A549 (cell line): ENCODE measurements at regions not wholly inside any gene's neighbourhood (a gene's known extent, or its start where the extent isn't known, plus 50 kb on each side); places are given as distances from the start of the nearest gene placed in this dataset.

Source experiments
- ATAC-seq, 2 experiments: fragments of 200-7000 bp in 1 of 2; fragments of >200 bp in 1 of 2; cut with Nextera tagmentation in 1 of 2; cut with Tn5 transposase in 1 of 2; 3 replicates each; pipeline versions ENCODE4 v1.8.0 to v1.9.1; 2018 to 2020; ENCODE audit warnings: mild to moderate bottlenecking in 1 of 2, moderate library complexity in 1 of 2
- CTCF ChIA-PET: fragments of 300-600 bp; sonication (Branson Sonifier 250); formaldehyde crosslinking; extraction: SDS; loops from one replicate; lab custom pipeline; 2021; ENCODE audit warnings: antibody characterized with exemption, inconsistent platforms; lab: Yijun Ruan, JAX
- POLR2A ChIA-PET: fragments of 350-600 bp; formaldehyde crosslinking; extraction: SDS; loops from one replicate; lab custom pipeline; 2021; ENCODE audit warnings: antibody characterized with exemption, inconsistent platforms; lab: Yijun Ruan, JAX
- DNase-seq, 2 experiments: peaks; one replicate each; pipeline versions ENCODE4 v3.0.0 to v3.0.0-alpha.2; 2011 to 2016; ENCODE audit warnings: low read depth in 1 of 2, low spot score in 1 of 2
- FAIRE-seq: peaks from 2 replicates; lab custom pipeline; 2011; peaks lifted over from hg19 to GRCh38; lab: Jason Lieb, UNC
- H3K27ac ChIP-seq, 2 experiments: fragments of >200 bp; sonication (Bioruptor Twin); formaldehyde crosslinking; 3 replicates each; pipeline ENCODE4 v1.5.1; 2016 to 2017
- H3K4me1 ChIP-seq: fragments of >200 bp; sonication (Bioruptor Twin); formaldehyde crosslinking; 3 replicates; pipeline ENCODE4 v1.6.1; 2016
- H3K4me2 ChIP-seq: fragments of >200 bp; sonication (Bioruptor Twin); formaldehyde crosslinking; 3 replicates; pipeline ENCODE4 v1.6.1; 2016
- H3K4me3 ChIP-seq: fragments of >200 bp; sonication (Bioruptor Twin); formaldehyde crosslinking; 3 replicates; pipeline ENCODE4 v1.5.1; 2016
- H3K9me3 ChIP-seq: fragments of >200 bp; sonication (Bioruptor Twin); formaldehyde crosslinking; 3 replicates; pipeline ENCODE4 v1.6.1; 2016
- ATOH8 ChIP-seq: fragments of 250-450 bp; sonication (Bioruptor Pico); IDR thresholded peaks from 2 replicates; pipeline ENCODE4 v1.5.0; 2020; ENCODE audit warnings: low read depth, mild to moderate bottlenecking, moderate library complexity
- BCL3 ChIP-seq: fragments of >200 bp; sonication (Bioruptor Twin); formaldehyde crosslinking; IDR thresholded peaks from 3 replicates; pipeline ENCODE4 v1.6.1; 2016
- BHLHE40 ChIP-seq: IDR thresholded peaks from 2 replicates; pipeline ENCODE4 v1.6.1; 2012; ENCODE audit warnings: low read depth, low read length, inconsistent platforms
- CBX2 ChIP-seq: fragments of 200-600 bp; sonication (generic); IDR thresholded peaks from 2 replicates; pipeline ENCODE4 v1.6.1; 2016; ENCODE audit warnings: low read depth, mild to moderate bottlenecking, borderline replicate concordance
- CBX8 ChIP-seq: fragments of 200-600 bp; sonication (generic); IDR thresholded peaks from 2 replicates; pipeline ENCODE4 v1.6.1; 2016
- CEBPB ChIP-seq, 2 experiments: fragments of >200 bp in 1 of 2; sonication (Bioruptor Twin) in 1 of 2; formaldehyde crosslinking in 1 of 2; IDR thresholded peaks; 2 replicates each; pipeline ENCODE4 v1.6.1; 2012 to 2016
- CHD2 ChIP-seq: fragments of 150-350 bp; IDR thresholded peaks from 2 replicates; pipeline ENCODE4 v1.6.1; 2014; ENCODE audit warnings: low read length; ENCODE audit not compliant: partially characterized antibody
- E2F6 ChIP-seq: IDR thresholded peaks from 2 replicates; pipeline ENCODE4 v1.6.1; 2012; ENCODE audit warnings: low read depth, borderline replicate concordance
- FOSB ChIP-seq: fragments of 250-450 bp; sonication (Bioruptor Pico); IDR thresholded peaks from 2 replicates; pipeline ENCODE4 v1.5.0; 2020; ENCODE audit warnings: mild to moderate bottlenecking, moderate library complexity
- HES2 ChIP-seq: fragments of >200 bp; sonication (Bioruptor Twin); formaldehyde crosslinking; IDR thresholded peaks from 2 replicates; pipeline ENCODE4 v1.6.1; 2016
- HEYL ChIP-seq: fragments of 250-450 bp; sonication (Bioruptor Pico); IDR thresholded peaks from 2 replicates; pipeline ENCODE4 v1.8.0; 2021; ENCODE audit warnings: mild to moderate bottlenecking, moderate library complexity
- HOXB13 ChIP-seq: fragments of 250-450 bp; sonication (Bioruptor Pico); IDR thresholded peaks from 2 replicates; pipeline ENCODE4 v1.5.0; 2020; ENCODE audit warnings: low read depth, mild to moderate bottlenecking, moderate library complexity
- HOXB5 ChIP-seq: fragments of 250-450 bp; sonication (Bioruptor Pico); IDR thresholded peaks from 2 replicates; pipeline ENCODE4 v1.5.0; 2020; ENCODE audit warnings: mild to moderate bottlenecking, moderate library complexity
- JUNB ChIP-seq: fragments of >200 bp; sonication (Bioruptor Twin); formaldehyde crosslinking; IDR thresholded peaks from 2 replicates; pipeline ENCODE4 v1.6.1; 2016
- MAX ChIP-seq: IDR thresholded peaks from 2 replicates; pipeline ENCODE4 v1.6.1; 2012
- MYC ChIP-seq: IDR thresholded peaks from 2 replicates; pipeline ENCODE4 v1.6.1; 2012; ENCODE audit warnings: mild to moderate bottlenecking, inconsistent platforms, low read length, improper control_type of control experiment, borderline replicate concordance
- NFE2L2 ChIP-seq: fragments of 150-350 bp; conservative IDR thresholded peaks from 2 replicates; pipeline ENCODE4 v1.6.1; 2014; ENCODE audit warnings: low read length
- NPAS2 ChIP-seq: fragments of 250-450 bp; sonication (Bioruptor Pico); IDR thresholded peaks from 2 replicates; pipeline ENCODE4 v1.8.0; 2022; ENCODE audit warnings: mild to moderate bottlenecking, moderate library complexity, borderline replicate concordance
- PHF8 ChIP-seq: fragments of 200-600 bp; sonication (generic); IDR thresholded peaks from 2 replicates; pipeline ENCODE4 v1.6.1; 2016; ENCODE audit warnings: low read depth, mild to moderate bottlenecking, antibody characterized with exemption, moderate library complexity, borderline replicate concordance
- POLR2A ChIP-seq: IDR thresholded peaks from 2 replicates; pipeline ENCODE4 v1.6.1; 2012; ENCODE audit warnings: mild to moderate bottlenecking, low read length
- RAD21 ChIP-seq, 2 experiments: fragments of >200 bp in 1 of 2; sonication (Bioruptor Twin) in 1 of 2; formaldehyde crosslinking in 1 of 2; IDR thresholded peaks in 1 of 2; conservative IDR thresholded peaks in 1 of 2; 2 replicates in 1 of 2; 3 replicates in 1 of 2; pipeline ENCODE4 v1.6.1; 2012 to 2018; ENCODE audit warnings: inconsistent platforms in 1 of 2
- RARB ChIP-seq: fragments of 250-450 bp; sonication (Bioruptor Pico); IDR thresholded peaks from 2 replicates; pipeline ENCODE4 v1.8.0; 2021; ENCODE audit warnings: mild to moderate bottlenecking, moderate library complexity
- REST ChIP-seq: fragments of 200-600 bp; sonication (generic); IDR thresholded peaks from 2 replicates; pipeline ENCODE4 v1.6.1; 2016; ENCODE audit warnings: antibody characterized with exemption, mild to moderate bottlenecking, moderate library complexity
- RNF2 ChIP-seq: fragments of 200-600 bp; sonication (generic); IDR thresholded peaks from 2 replicates; pipeline ENCODE4 v1.6.1; 2016; ENCODE audit warnings: low read depth, mild to moderate bottlenecking, antibody characterized with exemption, moderate library complexity, borderline replicate concordance
- SMC3 ChIP-seq: fragments of >200 bp; sonication (Bioruptor Twin); formaldehyde crosslinking; IDR thresholded peaks from 3 replicates; pipeline ENCODE4 v1.6.1; 2018; ENCODE audit warnings: inconsistent platforms
- SREBF2 ChIP-seq: fragments of 450-650 bp; IDR thresholded peaks from 2 replicates; pipeline ENCODE4 v1.6.1; 2014; ENCODE audit warnings: mild to moderate bottlenecking, moderate library complexity
- TP53 ChIP-seq: fragments of 250-450 bp; sonication (Bioruptor Pico); IDR thresholded peaks from 2 replicates; pipeline ENCODE4 v1.5.0; 2021; ENCODE audit warnings: mild to moderate bottlenecking, moderate library complexity
- ZFP36 ChIP-seq: fragments of 450-650 bp; IDR thresholded peaks from 2 replicates; pipeline ENCODE4 v1.6.1; 2014; ENCODE audit warnings: borderline replicate concordance; ENCODE audit not compliant: partially characterized antibody
- WGBS: methylation state at CpG from one replicate; pipeline ENCODE4 v1.1.6; 2017; ENCODE audit errors: missing lambda C conversion rate; 5-methylcytosine and 5-hydroxymethylcytosine counted together

- ChIA-PET POLR2A (no interaction called here), CTCF (no interaction called here)
- Histone ChIP-seq H3K9me3 (no peaks in the 10 kb centered on the region; the same call in 2 of the 3 replicates), H3K4me1 (no peaks in the 10 kb centered on the region), H3K4me2 (no peak overlapping the region), H3K27ac (no peak overlapping the region), H3K4me3 (no peak overlapping the region)
- TF ChIP-seq MYC, result no peak
- no peak for TF ChIP-seq JUNB
- no peak for TF ChIP-seq PHF8
- TF ChIP-seq ATOH8 (CRISPR knock-in tag), result no peak
- no peak for TF ChIP-seq CBX8
- no peak for TF ChIP-seq BHLHE40
- no peak for TF ChIP-seq RNF2
- no peak for TF ChIP-seq SREBF2
- TF ChIP-seq NPAS2 (CRISPR knock-in tag), result no peak
- no peak for TF ChIP-seq RARB (CRISPR knock-in tag)
- no peak for TF ChIP-seq TP53
- no peak for TF ChIP-seq ZFP36
- no peak for TF ChIP-seq POLR2A
- no peak for TF ChIP-seq CHD2
- no peak for TF ChIP-seq SMC3
- DNase-seq, result no peak
- no peak for FAIRE-seq
- no peak for ATAC-seq
Observed at GRCh38 chr3:78267235-78267634, 1227.3 kb downstream of the ROBO2 start.

- no peak for FAIRE-seq
- no peaks in the 10 kb centered on the region; the same call in 2 of the 3 replicates for H3K9me3 ChIP-seq
- ChIA-PET POLR2A (no interaction called here), CTCF (no interaction called here)
- no peak for TF ChIP-seq E2F6
- no peak for TF ChIP-seq HES2
- no peak for TF ChIP-seq PHF8
- no peak for TF ChIP-seq SMC3
- TF ChIP-seq BCL3, result no peak
- TF ChIP-seq MAX, result no peak
- no peak for TF ChIP-seq SREBF2
- TF ChIP-seq REST, result no peak
- no peak for TF ChIP-seq HOXB13 (CRISPR knock-in tag)
- no peak for TF ChIP-seq RAD21 (conservative IDR thresholded peaks at IDR 0.05 in 1 of 2, IDR thresholded peaks at IDR 0.05 in 1 of 2)
- no peak for TF ChIP-seq HOXB5 (CRISPR knock-in tag)
- TF ChIP-seq HEYL (CRISPR knock-in tag), result no peak
- TF ChIP-seq POLR2A, result no peak
- no peak for TF ChIP-seq TP53
- TF ChIP-seq CEBPB (IDR thresholded peaks at IDR 0.05), result no peak
- no peak for TF ChIP-seq FOSB (CRISPR knock-in tag)
- TF ChIP-seq ZFP36, result no peak
- TF ChIP-seq NFE2L2, result no peak
- TF ChIP-seq CBX2, result no peak
- no peak for TF ChIP-seq ATOH8 (CRISPR knock-in tag)
- 28% methylated on average over 2 of the region's 2 CpGs for WGBS
- no peaks in the 10 kb centered on the region for H3K4me1 ChIP-seq
- no peak overlapping the region for H3K4me2 ChIP-seq
- H3K4me3 ChIP-seq, result no peak overlapping the region
- no peak for ATAC-seq
- H3K27ac ChIP-seq, result no peak overlapping the region
- no peak for DNase-seq
Observed at GRCh38 chr3:78268087-78268486, 1228.2 kb downstream of the ROBO2 start.
